Ishikawa (cell line): ENCODE measurements at regions not wholly inside any gene's neighbourhood (a gene's known extent, or its start where the extent isn't known, plus 50 kb on each side); places are given as distances from the start of the nearest gene placed in this dataset.

Source experiments
- CEBPB ChIP-seq: IDR thresholded peaks from 2 replicates; pipeline ENCODE4 v1.6.1; 2012
- CREB1 ChIP-seq: IDR thresholded peaks from 2 replicates; pipeline ENCODE4 v1.6.1; 2012; ENCODE audit warnings: low read depth
- EGR1 ChIP-seq: IDR thresholded peaks from 2 replicates; pipeline ENCODE4 v1.6.1; 2012
- EP300 ChIP-seq: IDR thresholded peaks from 2 replicates; pipeline ENCODE4 v1.6.1; 2012; ENCODE audit warnings: borderline replicate concordance
- FOXM1 ChIP-seq: IDR thresholded peaks from 2 replicates; pipeline ENCODE4 v1.6.1; 2012; ENCODE audit warnings: low read depth, borderline replicate concordance
- NFIC ChIP-seq: IDR thresholded peaks from 2 replicates; pipeline ENCODE4 v1.6.1; 2012
- RAD21 ChIP-seq: IDR thresholded peaks from 2 replicates; pipeline ENCODE4 v1.6.1; 2012; ENCODE audit warnings: low read depth
- TAF1 ChIP-seq: IDR thresholded peaks from 2 replicates; pipeline ENCODE4 v1.6.1; 2012; ENCODE audit warnings: low read depth, mild to moderate bottlenecking
- TCF12 ChIP-seq: IDR thresholded peaks from 2 replicates; pipeline ENCODE4 v1.6.1; 2012; ENCODE audit warnings: low read depth
- TEAD4 ChIP-seq: IDR thresholded peaks from 2 replicates; pipeline ENCODE4 v1.6.1; 2012
- YY1 ChIP-seq: IDR thresholded peaks from 2 replicates; pipeline ENCODE4 v1.6.1; 2012; ENCODE audit warnings: low read depth
- ZBTB7A ChIP-seq: IDR thresholded peaks from 2 replicates; pipeline ENCODE4 v1.6.1; 2012; ENCODE audit warnings: low read depth
- TF ChIP-seq, protein P1 (sequence below): IDR thresholded peaks from 2 replicates; pipeline ENCODE4 v1.6.1; 2012
- TF ChIP-seq, protein P2 (sequence below): IDR thresholded peaks from 2 replicates; pipeline ENCODE4 v1.6.1; 2012
- TF ChIP-seq, protein P3 (sequence below): IDR thresholded peaks from 2 replicates; pipeline ENCODE4 v1.6.1; 2012; ENCODE audit warnings: low read depth, mild to moderate bottlenecking

DNA sequence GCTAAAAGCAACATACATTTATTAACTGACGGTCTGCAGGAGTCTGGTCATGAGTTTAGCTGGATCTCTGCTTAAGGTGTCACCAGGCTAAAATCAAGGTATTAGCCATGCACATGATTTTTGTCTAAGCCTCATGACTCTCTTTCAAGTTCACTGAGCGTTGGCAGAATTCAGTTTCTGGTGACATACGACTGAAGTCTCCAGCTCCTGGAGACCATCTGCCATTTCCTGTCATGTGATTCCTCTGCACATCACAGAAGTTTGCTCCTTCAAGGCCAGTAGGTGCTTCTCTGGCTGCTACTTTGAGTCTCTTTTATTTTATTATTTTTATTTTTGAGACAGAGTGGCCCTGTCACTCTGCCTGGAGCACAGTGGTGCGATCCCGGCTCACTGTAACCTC is 148.4 kb upstream of the EYA4 start:
- TF ChIP-seq CREB1: no peak
- no peak for TF ChIP-seq EP300
- no peak for TF ChIP-seq TCF12
- no peak for TF ChIP-seq TEAD4
- TF ChIP-seq FOXM1: no peak
- no peak for TF ChIP-seq TAF1
- TF ChIP-seq ZBTB7A: no peak
- TF ChIP-seq EGR1: no peak
- TF ChIP-seq RAD21: no peak
- TF ChIP-seq CEBPB: no peak
- TF ChIP-seq, protein P1, sequence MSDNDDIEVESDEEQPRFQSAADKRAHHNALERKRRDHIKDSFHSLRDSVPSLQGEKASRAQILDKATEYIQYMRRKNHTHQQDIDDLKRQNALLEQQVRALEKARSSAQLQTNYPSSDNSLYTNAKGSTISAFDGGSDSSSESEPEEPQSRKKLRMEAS: no peak
- TF ChIP-seq NFIC: no peak
- TF ChIP-seq, protein P2, sequence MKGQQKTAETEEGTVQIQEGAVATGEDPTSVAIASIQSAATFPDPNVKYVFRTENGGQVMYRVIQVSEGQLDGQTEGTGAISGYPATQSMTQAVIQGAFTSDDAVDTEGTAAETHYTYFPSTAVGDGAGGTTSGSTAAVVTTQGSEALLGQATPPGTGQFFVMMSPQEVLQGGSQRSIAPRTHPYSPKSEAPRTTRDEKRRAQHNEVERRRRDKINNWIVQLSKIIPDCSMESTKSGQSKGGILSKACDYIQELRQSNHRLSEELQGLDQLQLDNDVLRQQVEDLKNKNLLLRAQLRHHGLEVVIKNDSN: no peak
- TF ChIP-seq YY1: no peak
- TF ChIP-seq, protein P3, sequence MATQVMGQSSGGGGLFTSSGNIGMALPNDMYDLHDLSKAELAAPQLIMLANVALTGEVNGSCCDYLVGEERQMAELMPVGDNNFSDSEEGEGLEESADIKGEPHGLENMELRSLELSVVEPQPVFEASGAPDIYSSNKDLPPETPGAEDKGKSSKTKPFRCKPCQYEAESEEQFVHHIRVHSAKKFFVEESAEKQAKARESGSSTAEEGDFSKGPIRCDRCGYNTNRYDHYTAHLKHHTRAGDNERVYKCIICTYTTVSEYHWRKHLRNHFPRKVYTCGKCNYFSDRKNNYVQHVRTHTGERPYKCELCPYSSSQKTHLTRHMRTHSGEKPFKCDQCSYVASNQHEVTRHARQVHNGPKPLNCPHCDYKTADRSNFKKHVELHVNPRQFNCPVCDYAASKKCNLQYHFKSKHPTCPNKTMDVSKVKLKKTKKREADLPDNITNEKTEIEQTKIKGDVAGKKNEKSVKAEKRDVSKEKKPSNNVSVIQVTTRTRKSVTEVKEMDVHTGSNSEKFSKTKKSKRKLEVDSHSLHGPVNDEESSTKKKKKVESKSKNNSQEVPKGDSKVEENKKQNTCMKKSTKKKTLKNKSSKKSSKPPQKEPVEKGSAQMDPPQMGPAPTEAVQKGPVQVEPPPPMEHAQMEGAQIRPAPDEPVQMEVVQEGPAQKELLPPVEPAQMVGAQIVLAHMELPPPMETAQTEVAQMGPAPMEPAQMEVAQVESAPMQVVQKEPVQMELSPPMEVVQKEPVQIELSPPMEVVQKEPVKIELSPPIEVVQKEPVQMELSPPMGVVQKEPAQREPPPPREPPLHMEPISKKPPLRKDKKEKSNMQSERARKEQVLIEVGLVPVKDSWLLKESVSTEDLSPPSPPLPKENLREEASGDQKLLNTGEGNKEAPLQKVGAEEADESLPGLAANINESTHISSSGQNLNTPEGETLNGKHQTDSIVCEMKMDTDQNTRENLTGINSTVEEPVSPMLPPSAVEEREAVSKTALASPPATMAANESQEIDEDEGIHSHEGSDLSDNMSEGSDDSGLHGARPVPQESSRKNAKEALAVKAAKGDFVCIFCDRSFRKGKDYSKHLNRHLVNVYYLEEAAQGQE: no peak

DNA sequence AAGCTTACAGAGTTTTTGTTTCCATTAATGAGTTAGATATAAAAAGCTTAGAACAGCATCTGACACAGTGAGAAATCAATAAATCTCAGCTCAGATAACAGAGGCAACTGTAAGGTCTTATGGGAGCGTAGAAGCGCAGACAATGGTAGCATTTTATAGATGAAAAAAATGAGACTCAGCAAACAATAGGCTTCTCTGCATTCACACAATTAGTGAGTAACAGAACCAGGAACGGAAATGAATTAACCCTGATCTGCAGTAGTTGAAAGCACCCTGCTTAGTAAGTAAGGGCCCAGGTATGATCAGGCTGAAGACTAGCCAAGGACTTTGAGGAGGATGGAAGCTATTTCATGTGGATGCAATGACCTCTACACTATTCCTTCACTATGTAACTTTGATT is 147.2 kb upstream of the EYA4 start:
- TF ChIP-seq YY1: no peak
- TF ChIP-seq, protein P3: no peak
- no peak for TF ChIP-seq FOXM1
- TF ChIP-seq, protein P2: no peak
- no peak for TF ChIP-seq EGR1
- no peak for TF ChIP-seq NFIC
- no peak for TF ChIP-seq CEBPB
- no peak for TF ChIP-seq EP300
- TF ChIP-seq, protein P1: no peak
- no peak for TF ChIP-seq TEAD4
- no peak for TF ChIP-seq TCF12
- TF ChIP-seq ZBTB7A: no peak
- no peak for TF ChIP-seq CREB1
- TF ChIP-seq RAD21: no peak

DNA sequence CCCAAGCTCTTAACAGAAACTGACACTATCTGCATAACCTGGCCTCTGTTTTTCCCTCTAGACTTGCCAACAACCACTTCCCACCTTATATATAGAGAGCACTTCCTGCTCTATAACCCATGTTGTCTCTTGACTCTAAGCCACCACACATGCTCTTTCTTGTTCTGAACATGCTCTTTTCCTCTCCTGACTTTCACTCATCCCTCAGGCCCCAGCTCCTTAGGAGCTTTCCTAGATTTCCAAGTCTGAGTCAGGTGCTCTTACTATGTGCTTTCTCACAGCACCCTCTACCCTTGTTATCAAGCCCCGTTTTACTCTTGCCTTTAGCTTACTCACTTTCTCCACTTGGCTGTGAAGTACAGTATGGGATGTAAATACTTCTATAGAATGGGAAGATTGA is 143.9 kb upstream of the EYA4 start:
- TF ChIP-seq TCF12: no peak
- TF ChIP-seq, protein P1: no peak
- no peak for TF ChIP-seq NFIC
- TF ChIP-seq, protein P2: no peak
- TF ChIP-seq EP300: no peak
- no peak for TF ChIP-seq CREB1
- no peak for TF ChIP-seq ZBTB7A
- no peak for TF ChIP-seq YY1
- no peak for TF ChIP-seq EGR1
- TF ChIP-seq CEBPB: no peak
- TF ChIP-seq RAD21: no peak
- TF ChIP-seq, protein P3: no peak
- TF ChIP-seq TAF1: no peak
- TF ChIP-seq TEAD4: no peak
- TF ChIP-seq FOXM1: no peak

DNA sequence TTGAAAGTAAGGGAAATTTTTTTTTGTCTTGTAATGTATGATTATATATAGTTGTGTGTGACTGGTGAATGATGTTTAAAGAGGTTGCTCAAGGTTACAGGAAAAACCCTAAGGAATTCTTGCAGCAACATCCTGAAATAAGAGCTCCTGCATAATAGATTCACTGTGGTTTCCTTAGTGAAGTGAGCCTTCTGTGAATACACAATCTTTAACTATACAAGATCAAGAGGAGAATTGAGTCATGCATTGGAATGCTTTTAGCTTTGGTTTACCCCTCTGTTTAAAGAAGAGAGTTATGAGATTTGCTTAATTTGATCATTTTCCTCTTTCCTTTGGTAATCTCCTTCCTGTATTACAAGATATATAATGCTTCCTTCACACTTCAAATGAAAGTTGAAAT is 141.6 kb upstream of the EYA4 start:
- TF ChIP-seq EP300: no peak
- TF ChIP-seq, protein P2: no peak
- no peak for TF ChIP-seq EGR1
- TF ChIP-seq CEBPB: no peak
- TF ChIP-seq, protein P3: no peak
- TF ChIP-seq NFIC: no peak
- no peak for TF ChIP-seq TCF12
